ENCODE measurements at regions not wholly inside any gene's neighbourhood (a gene's known extent, or its start where the extent isn't known, plus 50 kb on each side); places are given as distances from the start of the nearest gene placed in this dataset.
A peak's percentile ranks its signal among the peaks of the same experiment; 100 is the strongest.

GRCh38 chr7:25565949-25566348 lies 337.7 kb upstream of the NPVF start:
- H3K4me3 ChIP-seq (ENCODE audit: low read depth, low read length): no peak overlapping the region
- CTCF ChIA-PET: interaction anchor here (0.6 to 16.6 kb wide), 31 partner anchors 9 to 322 kb away, joined by 3 to 192 read pairs (median 4); no protein-coding TSS in a partner anchor

GRCh38 chr7:25567430-25567829 lies 339.1 kb upstream of the NPVF start:
- no peak for TF ChIP-seq CTCF (IDR thresholded peaks at IDR 0.05; ENCODE audit: insufficient read depth, low read length, missing control alignments)
- DNase-seq (ENCODE audit: low read depth, low spot score): no peak
- ChIA-PET POLR2A (no interaction called here), CTCF (interaction anchor here (1.1 to 16.6 kb wide), 13 partner anchors 8 to 309 kb away, joined by 3 to 192 read pairs (median 12); no protein-coding TSS in a partner anchor)
- no peak overlapping the region for H3K4me3 ChIP-seq (ENCODE audit: low read depth, low read length)

More at GRCh38 chr7:25565949-25566348, 337.7 kb upstream of the NPVF start:
- peak; percentile 17 for DNase-seq (ENCODE audit: low read depth, low spot score)
- TF ChIP-seq CTCF (IDR thresholded peaks at IDR 0.05; ENCODE audit: insufficient read depth, low read length, missing control alignments): peak; percentile 94
- POLR2A ChIA-PET: no interaction called here

GRCh38 chr7:25569765-25570164 lies 341.5 kb upstream of the NPVF start:
- DNase-seq (ENCODE audit: low read depth, low spot score): no peak
- no peak overlapping the region for H3K4me3 ChIP-seq (ENCODE audit: low read depth, low read length)
- no peak for TF ChIP-seq CTCF (IDR thresholded peaks at IDR 0.05; ENCODE audit: insufficient read depth, low read length, missing control alignments)
- POLR2A ChIA-PET: no interaction called here
- CTCF ChIA-PET: interaction anchor here (0.7 to 16.6 kb wide), 4 partner anchors 19 to 310 kb away, joined by 3 to 192 read pairs (median 7); no protein-coding TSS in a partner anchor

GRCh38 chr7:25572423-25572822 lies 344.1 kb upstream of the NPVF start:
- no peak for TF ChIP-seq CTCF (IDR thresholded peaks at IDR 0.05; ENCODE audit: insufficient read depth, low read length, missing control alignments)
- H3K4me3 ChIP-seq (ENCODE audit: low read depth, low read length): no peak overlapping the region
- POLR2A ChIA-PET: no interaction called here
- CTCF ChIA-PET: interaction anchor here (1.4 to 16.6 kb wide), 4 partner anchors 8 to 312 kb away, joined by 3 to 192 read pairs (median 4); no protein-coding TSS in a partner anchor
- no peak for DNase-seq (ENCODE audit: low read depth, low spot score)

GRCh38 chr7:25574828-25575227 lies 346.5 kb upstream of the NPVF start:
- no peak for DNase-seq (ENCODE audit: low read depth, low spot score)

GRCh38 chr7:25575634-25576033 lies 347.3 kb upstream of the NPVF start:
- ChIA-PET POLR2A (no interaction called here), CTCF (interaction anchor here (1.6 to 16.6 kb wide), 4 partner anchors 9 to 316 kb away, joined by 4 to 192 read pairs (median 16); no protein-coding TSS in a partner anchor)

More at GRCh38 chr7:25574828-25575227, 346.5 kb upstream of the NPVF start:
- H3K4me3 ChIP-seq (ENCODE audit: low read depth, low read length): no peak overlapping the region
- POLR2A ChIA-PET: no interaction called here
- no peak for TF ChIP-seq CTCF (IDR thresholded peaks at IDR 0.05; ENCODE audit: insufficient read depth, low read length, missing control alignments)
- CTCF ChIA-PET: interaction anchor here (1.6 to 16.6 kb wide), 4 partner anchors 8 to 315 kb away, joined by 4 to 192 read pairs (median 16); no protein-coding TSS in a partner anchor

More at GRCh38 chr7:25575634-25576033, 347.3 kb upstream of the NPVF start:
- H3K4me3 ChIP-seq (ENCODE audit: low read depth, low read length): no peak overlapping the region
- TF ChIP-seq CTCF (IDR thresholded peaks at IDR 0.05; ENCODE audit: insufficient read depth, low read length, missing control alignments): no peak
- no peak for DNase-seq (ENCODE audit: low read depth, low spot score)

Data from AG04449 (cell line).